ENCODE measurements at regions not wholly inside any gene's neighbourhood (a gene's known extent, or its start where the extent isn't known, plus 50 kb on each side); places are given as distances from the start of the nearest gene placed in this dataset.
"Not testable (repeated sequence)": the region's sequence is repeated elsewhere in the genome, so short reads cannot be mapped to it uniquely, and the experiment has no call there.

DNA sequence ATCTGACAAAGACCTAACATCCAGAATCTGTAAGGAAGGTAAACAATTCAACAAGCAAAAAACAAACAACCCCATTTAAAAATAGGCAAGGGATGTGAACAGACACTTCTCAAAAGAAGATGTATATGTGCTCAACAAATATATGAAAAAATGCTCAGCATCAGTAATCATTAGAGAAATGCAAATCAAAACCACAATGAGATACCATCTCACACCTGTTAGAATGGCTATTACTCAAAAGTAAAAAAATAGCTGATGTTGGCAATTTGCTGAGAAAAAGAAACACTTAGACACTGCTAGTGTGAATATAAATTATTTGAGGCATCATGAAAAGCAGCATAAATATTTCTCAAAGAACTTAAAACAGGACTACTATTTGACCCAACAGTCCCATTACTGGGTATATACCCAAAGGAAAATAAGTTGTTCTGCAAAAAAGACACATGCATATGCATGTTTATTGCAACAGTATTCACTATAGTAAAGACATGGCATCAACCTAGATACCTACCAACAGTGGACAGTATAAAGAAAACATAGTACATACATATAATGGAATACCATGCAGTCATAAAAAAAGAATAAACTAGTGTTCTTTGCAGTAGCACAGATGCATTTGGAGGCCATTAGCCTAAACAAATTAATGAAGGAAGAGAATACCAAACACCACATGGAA lies 980.1 kb downstream of the KCNMA1 start:
- DNase-seq, result no peak

DNA sequence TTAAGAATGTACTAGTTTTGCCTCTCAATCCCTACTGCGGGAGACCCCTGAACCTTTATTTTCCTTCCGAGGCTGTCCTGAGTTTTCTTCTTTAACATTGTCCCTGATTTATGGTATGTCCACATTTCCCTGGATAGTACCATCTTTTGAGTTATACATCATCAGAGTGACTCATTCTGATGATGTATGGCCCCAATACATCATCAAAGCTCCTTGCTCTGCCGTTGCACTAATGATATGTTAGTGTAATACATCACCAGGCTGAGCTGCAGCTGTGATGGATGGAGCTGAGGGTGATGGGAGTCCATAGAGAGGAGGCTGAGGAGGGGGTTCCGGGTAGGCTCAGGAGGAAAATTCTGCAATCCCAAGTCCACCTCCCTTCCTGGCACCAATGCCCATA lies 986.5 kb downstream of the KCNMA1 start:
- DNase-seq, result no peak

DNA sequence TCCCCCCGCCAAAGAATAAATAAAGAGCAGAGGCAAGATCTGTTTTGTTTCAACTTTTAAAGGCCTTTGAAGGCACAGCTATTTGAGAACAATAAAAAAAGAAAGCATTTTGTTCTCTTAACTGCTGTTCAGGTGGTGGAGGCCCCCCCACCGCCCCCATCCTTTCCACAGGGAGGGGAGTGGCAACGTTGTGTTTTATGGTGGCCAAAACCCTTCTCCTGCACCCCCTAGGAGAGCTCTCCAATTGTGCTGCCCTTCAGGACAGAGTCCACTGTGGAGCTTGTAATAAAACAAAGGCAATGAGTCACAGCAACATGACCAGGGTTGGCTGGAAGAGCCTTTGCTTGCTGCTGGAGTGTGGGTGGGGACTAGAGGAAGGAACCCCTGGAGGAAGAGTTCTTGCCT lies 987.9 kb downstream of the KCNMA1 start:
- no peak for DNase-seq

DNA sequence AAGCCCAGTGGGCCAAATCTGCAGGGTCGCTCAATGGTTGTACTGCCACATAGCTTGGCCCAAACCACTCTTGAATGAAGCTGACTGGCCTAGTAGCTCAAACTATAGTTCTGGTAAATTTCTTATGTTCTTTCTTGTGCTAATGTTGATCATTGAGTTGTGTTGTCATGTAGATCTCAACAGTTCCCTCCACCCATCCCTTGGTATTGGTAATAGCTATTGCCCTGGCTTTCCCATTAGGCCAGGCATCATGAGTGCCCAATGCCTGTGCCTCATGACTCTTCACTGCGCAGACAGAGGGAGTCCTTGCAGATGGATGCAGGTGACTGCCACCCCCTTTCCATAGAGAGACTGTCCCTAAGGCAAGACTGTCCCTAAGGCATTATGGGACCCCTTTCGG lies 988.4 kb downstream of the KCNMA1 start:
- DNase-seq, result no peak

DNA sequence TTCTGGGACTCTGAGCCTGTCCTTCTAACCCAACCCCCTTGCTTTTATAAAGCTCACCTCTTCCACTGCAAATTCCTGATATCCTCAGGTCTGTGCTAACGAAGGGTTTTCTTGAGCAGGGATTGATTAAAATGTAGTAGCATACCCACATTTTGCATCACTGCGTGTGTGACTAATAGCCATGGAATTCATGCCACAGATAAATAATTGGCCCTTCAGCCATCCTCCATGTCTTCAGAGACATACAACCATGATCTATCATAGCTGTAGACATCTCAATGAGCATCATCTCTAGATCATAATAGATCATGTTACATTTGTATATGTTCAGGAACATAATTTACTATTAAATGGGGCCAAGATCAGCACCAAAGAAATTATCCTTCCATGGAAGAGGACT lies 990.3 kb downstream of the KCNMA1 start:
- no peak for DNase-seq

DNA sequence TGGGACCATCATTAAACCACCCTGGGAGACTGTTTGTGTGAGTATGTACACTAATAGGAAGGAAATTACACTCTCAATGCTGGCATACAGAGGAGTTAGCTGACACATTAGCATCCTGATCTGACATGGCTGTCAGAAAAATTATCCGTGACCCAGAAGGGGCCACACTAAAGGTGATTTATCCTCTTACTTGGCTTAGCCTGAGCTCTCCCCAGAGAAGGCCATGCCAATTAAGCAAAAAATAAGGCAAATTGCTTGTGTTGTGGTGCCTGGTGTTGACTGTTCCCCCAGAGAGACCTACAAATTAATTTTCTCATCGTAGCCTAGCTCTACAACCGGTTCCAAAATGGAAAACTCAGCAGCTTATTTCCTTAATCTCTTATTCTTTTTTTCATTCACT lies 992.3 kb downstream of the KCNMA1 start:
- no peak for DNase-seq

DNA sequence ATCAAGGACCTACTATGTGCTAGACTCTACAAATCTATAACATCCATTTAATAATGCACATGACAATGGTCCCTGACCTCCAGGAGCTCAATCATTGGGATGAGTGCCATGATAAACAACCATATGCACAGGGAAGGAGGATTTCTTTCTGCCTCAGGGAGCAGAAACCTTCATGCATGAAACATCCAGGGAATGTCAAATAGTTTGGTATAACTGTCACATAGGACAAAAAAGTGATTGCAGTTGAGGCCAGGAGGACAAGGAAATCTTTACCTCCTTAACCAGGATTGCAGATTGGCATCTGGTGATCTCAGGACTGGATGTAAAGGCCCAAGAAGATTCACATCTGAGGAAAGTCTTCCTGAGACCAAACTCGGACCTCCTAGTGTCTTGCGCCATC lies 993.1 kb downstream of the KCNMA1 start:
- DNase-seq, result no peak

DNA sequence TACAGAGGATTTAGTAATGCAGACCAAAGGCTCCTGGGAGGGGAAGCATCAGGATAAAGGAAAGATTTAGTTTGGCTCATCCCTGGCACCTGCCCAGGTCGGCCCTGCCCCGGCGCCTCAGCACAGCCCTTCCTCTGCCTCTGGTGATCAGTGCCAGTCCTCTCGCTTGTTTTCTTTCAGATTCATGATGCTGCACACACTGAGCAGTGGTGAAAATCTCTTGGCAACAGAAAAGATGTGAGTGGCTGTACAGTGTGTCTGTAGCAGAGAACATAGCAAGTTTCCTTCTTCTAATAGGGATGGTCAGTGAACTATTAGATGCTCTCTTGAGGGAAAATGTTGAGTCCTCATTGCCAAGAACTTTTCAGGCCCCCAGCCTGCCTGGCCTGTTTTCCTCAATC lies 994.1 kb downstream of the KCNMA1 start:
- no peak for DNase-seq

DNA sequence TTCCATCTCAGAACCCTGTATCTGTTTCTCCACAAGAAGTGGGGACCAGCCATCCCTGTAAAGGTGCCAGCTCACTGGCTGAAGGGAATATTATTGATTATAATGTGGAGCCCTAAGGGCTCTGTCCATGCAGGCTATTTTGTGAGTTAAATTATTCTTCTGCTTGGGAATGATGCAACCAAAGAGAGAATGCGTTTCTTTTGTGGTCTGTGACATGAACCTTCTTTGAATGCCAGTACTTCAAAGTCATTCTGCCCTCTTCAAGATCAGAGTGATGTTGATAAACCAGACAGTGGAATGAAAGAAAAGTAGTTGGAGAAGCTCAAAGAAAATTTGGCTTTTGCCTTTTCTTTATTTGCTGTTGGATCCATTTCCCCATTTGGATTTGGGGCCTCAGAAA lies 995.2 kb downstream of the KCNMA1 start:
- no peak for DNase-seq

DNA sequence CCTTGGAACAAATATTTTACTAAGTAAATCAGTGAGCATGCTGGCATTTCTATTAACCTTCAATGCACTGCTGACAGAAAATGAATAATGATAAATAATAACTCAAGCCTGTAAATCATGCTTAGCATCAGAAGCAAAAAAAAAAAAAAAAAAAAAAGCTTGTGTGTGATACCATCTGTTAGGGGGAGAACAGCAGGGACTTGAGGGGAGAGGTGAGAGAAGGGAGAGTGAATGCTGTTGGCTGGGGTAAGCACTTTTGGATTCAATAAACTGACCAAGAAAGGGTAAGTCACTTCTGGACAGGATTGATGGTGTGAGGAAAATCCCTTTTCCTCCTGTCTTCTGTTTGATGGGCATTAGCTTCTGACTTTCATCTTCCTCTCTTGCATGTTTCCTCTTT lies 996.4 kb downstream of the KCNMA1 start:
- no peak for DNase-seq

DNA sequence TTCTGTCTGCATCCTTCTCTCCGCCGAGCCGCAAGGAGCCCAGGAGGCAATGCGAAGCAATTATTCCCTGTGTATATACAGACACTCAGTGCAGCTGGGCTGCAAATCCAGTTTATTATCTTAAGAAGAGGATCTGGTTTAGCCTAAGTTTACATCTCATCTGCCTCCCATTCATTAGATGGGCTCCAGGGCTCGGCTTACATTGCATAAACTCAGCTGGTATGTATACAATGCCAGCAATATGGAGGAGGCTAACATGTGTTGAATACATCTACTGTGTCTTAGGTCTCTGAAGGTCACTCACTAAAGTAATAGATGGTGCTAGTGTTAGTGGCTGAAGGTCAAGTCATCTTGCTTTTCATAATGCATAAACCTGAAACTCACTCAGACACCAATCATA lies 996.8 kb downstream of the KCNMA1 start:
- DNase-seq, result no peak

DNA sequence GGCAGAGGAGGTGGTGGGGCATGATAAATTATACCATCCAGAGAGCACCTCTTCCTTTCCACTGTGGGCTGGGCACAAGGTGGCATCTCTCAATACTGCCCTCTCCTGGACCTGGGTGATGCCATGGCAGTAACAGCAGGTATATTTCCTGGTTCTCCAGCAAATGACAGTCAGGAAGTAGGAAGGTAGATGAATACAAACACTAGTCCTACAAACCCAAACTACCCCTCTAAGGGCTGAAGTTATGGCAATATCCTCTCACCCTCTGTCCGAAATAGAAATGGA lies 1004.9 kb downstream of the KCNMA1 start:
- no peak for DNase-seq

DNA sequence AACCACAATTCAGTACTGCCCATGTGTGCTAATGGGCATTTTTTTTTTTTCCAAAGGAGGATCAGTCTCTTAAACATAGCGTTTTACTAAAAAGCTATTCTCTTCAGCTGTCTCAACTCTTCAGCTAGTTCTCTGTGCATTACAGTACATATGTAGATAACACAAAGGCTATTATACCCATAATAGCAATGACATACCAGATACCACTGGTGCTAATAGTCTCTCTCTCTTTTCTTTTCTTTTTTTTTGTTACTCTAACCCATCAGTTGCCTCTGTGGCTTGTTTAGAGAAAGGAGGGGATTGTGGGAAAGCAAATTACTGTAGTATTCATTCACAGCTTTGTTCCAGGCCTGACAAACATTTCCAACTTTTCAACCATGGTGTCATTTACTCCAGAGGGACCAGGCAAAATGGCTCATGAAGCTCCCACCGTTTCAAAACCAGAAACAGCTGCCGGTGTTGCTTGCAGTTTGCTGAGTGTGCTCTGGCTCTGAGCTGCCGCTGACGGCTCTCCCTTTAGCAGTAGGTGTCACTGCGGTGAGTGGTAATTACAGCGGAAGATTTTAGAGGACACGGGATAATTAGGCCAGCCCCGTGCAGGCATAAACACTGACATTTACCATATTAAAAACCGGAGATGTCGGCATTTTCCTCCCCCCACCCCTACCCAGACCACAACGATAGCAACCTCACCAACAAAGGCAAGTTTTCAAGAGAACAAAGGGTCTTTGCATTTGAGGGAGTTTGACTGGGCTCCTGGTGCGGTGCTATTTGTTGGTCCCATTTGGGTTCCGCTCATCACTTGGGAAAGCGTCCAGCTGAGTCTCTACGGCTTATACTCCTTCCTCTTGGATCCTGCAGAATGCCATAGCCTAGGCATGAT lies 1005.5 kb downstream of the KCNMA1 start:
- no peak for DNase-seq

DNA sequence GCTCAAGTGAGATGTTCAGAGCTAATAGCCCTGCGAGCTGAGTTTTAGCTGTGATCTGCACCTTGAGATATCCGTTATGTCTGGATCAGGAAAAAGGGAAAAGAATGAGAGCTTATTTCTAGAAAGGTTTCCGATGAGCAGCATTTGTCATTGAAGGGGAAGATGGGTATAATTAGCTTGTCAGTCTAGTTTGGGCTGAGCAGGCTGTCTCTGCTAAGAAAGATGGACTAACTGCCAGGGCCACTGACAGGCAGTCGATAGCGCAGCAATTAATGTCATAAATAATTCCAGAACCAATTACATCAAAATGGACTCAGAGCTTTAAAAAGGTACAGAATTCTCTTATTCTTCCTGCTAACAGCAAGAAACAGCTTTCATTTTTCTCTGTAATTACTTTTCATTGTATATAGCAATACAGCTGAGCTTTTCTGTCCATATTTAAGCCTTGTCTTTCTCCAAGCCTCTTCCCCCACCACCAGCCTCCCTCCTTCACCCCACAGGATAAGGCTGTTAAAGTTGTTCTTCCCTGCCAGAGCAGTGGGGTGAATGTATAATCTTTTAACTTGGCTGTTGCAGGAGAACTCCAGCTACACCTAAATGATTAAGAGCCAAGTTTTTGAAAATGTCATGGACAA lies 1006.5 kb downstream of the KCNMA1 start:
- DNase-seq, result no peak

DNA sequence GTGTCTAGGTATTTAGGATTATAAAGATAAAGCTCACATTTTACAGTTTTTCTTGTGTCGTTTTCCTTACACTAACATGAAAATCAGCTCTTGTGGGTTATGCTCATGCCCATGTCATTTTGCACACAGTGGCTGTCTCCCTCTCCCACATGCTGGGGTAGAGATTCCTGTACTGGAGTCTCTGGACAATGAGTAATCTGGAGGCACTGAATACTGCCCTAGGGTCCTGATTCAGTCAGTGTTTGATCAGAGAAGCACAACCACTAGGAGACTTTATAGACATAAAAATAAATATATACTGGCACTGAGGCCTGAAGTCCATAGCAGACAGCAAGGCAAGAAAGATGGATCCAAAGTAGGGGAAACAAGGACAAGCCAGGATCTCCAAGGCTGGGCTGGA lies 1008.8 kb downstream of the KCNMA1 start:
- DNase-seq, result no peak

DNA sequence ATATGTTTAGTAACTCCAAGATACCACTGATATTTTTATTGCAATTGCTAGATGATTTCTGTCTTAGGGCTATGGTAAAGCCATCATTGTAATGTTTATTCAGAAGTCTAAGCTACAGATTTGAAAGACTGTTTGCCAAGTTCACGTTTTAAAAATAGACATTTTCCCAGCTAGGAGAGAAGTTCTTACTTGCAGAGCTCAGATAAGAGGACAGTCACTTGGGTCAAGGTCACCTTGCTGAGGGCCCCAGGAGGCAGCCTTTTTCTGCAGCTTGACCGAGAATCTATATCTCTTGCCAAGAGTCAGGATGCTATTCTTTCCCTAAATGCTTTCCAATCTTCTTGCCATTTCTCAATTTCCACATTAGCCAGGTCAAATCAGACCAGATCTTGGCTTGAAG lies 1011.2 kb downstream of the KCNMA1 start:
- DNase-seq, result no peak

DNA sequence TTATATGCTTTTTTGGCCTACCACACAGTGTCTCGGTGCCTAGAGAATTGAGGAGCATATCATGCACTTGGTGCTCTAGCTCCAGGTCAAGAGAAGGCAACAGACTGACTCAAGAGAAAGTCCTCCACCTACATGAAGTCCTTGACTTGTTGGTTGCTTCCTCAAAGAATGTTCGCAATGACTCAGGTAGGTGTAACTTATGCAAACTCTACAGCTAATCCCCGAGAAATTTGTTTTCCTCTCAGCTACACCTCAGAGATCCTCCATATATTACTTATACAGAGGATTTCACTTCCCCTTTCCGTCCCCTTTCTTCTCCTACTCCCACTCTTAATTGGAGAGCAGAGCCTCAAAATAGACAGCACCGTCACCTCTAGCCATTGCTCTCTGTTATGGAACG lies 1013.1 kb downstream of the KCNMA1 start:
- no peak for DNase-seq

DNA sequence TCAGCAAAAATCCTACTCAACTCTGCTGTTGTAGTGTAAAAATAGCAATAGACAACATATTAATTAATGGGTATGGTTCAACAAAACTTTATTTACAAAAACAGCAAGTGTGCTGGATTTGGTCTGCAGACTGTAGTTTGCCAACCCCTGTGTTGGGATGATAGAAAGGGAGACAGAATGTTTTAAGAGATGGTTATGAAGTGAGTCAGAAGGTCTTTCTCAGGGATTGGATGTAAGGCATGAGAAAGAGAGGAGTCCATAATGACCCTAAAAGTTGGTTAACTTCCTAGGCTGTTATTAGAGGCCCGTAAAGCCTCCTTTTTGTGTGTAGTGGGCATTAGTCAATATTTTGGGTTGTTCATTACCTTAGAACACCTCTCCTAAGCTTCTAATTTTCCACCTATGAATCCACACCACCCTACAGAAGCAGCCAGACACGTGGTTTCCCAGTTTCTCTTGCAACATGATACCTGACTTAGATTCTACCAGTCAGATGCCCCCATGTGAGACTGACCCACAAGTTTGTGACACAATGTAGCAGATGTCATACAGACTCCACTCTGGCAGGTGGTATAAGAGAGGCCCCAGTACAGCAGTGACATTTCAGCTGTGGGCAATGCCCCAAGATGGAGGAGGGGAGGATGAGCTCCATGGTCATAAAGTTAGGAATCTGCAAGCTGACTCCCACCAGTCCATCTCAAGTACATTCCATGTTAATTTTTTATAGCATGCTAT lies 1015.6 kb downstream of the KCNMA1 start:
- no peak for DNase-seq

DNA sequence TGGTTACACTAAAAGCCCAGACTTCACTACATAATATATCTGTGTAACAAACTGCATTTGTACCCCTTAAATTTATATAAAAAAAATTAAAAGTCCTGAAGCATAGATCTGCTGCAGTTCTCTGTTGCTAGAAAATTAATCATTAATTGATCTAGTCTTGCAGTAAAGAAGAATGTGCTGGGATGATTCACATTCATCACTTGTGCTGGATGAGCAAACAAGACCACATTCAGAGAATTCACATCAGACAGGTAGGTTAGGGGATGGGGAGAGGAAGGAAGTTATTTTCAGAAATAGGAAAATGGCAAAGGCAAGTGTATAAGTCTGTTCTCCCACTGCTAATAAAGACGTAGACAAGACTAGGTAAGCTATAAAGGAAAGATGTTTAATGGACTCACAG lies 1019.0 kb downstream of the KCNMA1 start:
- no peak for DNase-seq

DNA sequence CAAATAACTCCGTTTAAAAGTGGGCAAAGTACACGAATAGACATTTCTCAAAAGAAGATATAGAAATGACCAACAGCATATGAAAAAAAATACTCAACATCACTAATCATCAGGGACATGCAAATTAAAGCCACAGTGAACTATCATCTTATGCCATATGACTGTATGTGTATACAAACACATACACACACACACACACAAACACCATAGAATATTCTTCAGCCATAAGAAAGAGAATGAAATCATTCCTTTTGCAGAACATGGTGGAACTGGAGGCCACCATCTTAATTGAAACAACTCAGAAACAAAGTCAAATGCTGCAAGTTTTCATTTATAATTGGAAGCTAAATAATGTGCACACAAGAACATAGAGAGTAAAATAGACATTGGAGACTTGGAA lies 1019.4 kb downstream of the KCNMA1 start:
- DNase-seq, result no peak

DNA sequence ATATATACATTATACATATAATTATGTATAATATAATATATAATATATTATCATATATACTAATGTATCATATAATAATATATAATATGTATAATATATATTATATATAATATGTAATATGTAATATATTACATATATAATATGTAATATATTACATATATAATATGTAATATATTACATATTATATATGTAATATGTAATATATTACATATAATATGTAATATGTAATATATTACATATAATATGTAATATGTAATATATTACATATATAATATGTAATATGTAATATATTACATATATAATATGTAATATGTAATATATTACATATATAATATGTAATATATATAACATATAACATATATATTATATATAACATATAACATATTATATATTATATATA lies 1020.9 kb downstream of the KCNMA1 start:
- not testable (repeated sequence) for DNase-seq

DNA sequence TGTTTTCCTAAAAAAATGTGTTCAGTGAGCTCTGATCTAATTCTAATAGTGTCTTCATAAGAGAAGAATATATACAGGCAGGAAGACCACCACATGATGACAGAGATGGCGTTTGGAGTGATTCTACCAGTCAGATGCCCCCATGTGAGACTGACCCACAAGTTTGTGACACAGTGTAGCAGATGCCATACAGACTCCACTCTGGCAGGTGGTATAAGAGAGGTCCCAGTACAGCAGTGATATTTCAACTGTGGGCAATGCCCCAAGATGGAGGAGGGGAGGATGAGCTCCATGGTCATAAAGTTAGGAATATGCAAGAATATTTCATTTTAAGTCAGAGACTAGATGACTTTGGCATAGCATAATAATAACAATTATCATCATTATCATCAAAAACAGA lies 1022.6 kb downstream of the KCNMA1 start:
- no peak for DNase-seq
